Vagina (tissue), 2 donors: ENCODE measurements at regions not wholly inside any gene's neighbourhood (a gene's known extent, or its start where the extent isn't known, plus 50 kb on each side); places are given as distances from the start of the nearest gene placed in this dataset.

ENCODE experiments used
- POLR2A ChIP-seq, 2 donors: fragments of 450-650 bp; IDR thresholded peaks; one replicate each; pipeline ENCODE4 v1.6.1; 2017; ENCODE audit warnings: antibody characterized with exemption in 2 of 2, mild to moderate bottlenecking in 2 of 2, moderate library complexity in 2 of 2
- POLR2AphosphoS5 ChIP-seq, 2 donors: sonication (generic); formaldehyde crosslinking; IDR thresholded peaks; one replicate each; pipeline ENCODE4 v1.9.0; 2017; ENCODE audit warnings: antibody characterized with exemption in 2 of 2, mild to moderate bottlenecking in 2 of 2, low read depth in 1 of 2; ENCODE audit not compliant: insufficient read depth in 1 of 2

GRCh38 chr10:121677880-121678279, 79.6 kb upstream of the FGFR2 start:
- TF ChIP-seq POLR2AphosphoS5 (IDR thresholded peaks at IDR 0.05; ENCODE audit: insufficient read depth in 1 of 2, low read depth in 1 of 2) (no peak), POLR2A (IDR thresholded peaks at IDR 0.05) (no peak)
